HUES6 (cell line): ENCODE measurements at regions not wholly inside any gene's neighbourhood (a gene's known extent, or its start where the extent isn't known, plus 50 kb on each side); places are given as distances from the start of the nearest gene placed in this dataset.

Source experiments
- H3K27ac ChIP-seq: 2 replicates; pipeline ENCODE4 v1.7.0; 2013; ENCODE audit warnings: low read depth, mild to moderate bottlenecking, low read length, inconsistent platforms
- H3K27me3 ChIP-seq: 2 replicates; pipeline ENCODE4 v1.6.1; 2013; ENCODE audit warnings: low read length; ENCODE audit not compliant: control insufficient read depth, insufficient read depth
- H3K36me3 ChIP-seq: 2 replicates; pipeline ENCODE4 v1.6.1; 2013; ENCODE audit warnings: low read length; ENCODE audit not compliant: control insufficient read depth, insufficient read depth
- H3K4me1 ChIP-seq: 2 replicates; pipeline ENCODE4 v1.6.1; 2013; ENCODE audit warnings: low read length; ENCODE audit not compliant: control insufficient read depth, insufficient read depth
- H3K4me3 ChIP-seq: 2 replicates; pipeline ENCODE4 v1.5.1; 2013; ENCODE audit warnings: low read depth, low read length
- H3K9ac ChIP-seq: one replicate; pipeline ENCODE4 v1.6.1; 2013; ENCODE audit warnings: mild to moderate bottlenecking, low read length
- H3K9me3 ChIP-seq: 2 replicates; pipeline ENCODE4 v1.6.1; 2013; ENCODE audit warnings: low read depth, low read length; ENCODE audit not compliant: control insufficient read depth, insufficient read depth

DNA sequence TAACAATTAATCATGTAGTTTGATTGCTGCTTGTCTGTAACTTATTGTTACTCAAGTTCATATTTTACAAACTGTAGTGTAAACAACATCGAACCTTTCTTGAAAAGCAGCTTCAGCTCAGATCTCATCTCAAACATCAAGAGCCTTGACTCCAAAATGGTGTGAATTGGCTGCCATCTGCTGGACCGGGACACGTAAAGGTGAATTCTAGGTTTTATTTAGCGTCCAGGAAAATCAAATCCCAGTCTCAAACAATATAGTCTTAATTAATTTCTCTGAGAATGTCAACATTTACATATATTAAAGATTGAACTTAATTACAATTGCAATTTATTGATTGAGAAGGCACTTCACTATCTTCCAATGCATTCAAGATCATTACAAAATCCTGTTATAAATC is 453.0 kb downstream of the GALR1 start:
- no peak overlapping the region for H3K9ac ChIP-seq
- H3K4me1 ChIP-seq, result no peaks in the 10 kb centered on the region
- no peaks in the 10 kb centered on the region for H3K36me3 ChIP-seq
- no peaks in the 10 kb centered on the region for H3K9me3 ChIP-seq
- no peaks in the 10 kb centered on the region for H3K27me3 ChIP-seq
- no peak overlapping the region for H3K27ac ChIP-seq
- no peak overlapping the region for H3K4me3 ChIP-seq

DNA sequence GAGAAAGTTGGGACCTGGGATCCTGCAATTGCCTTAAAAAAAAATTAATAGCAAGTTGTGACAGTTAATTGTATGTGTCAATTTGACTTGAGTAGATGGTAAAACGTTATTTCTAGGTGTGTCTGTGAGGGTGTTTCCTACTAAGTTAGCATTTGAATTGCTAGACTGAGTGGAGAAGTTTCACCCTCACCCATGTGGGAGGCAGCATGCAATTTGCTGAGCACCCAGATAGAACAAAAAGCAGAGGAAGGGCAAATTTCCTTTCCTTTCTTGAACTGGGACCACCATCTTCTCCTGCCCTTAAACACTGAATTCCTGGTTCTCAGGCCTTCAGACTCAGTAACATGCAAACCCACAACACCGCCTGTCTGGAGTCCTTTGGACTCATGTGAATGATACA is 455.7 kb downstream of the GALR1 start:
- H3K27ac ChIP-seq, result no peak overlapping the region
- no peaks in the 10 kb centered on the region for H3K9me3 ChIP-seq
- no peak overlapping the region for H3K9ac ChIP-seq
- no peaks in the 10 kb centered on the region for H3K4me1 ChIP-seq
- no peaks in the 10 kb centered on the region for H3K27me3 ChIP-seq
- H3K36me3 ChIP-seq, result no peaks in the 10 kb centered on the region
- no peak overlapping the region for H3K4me3 ChIP-seq

DNA sequence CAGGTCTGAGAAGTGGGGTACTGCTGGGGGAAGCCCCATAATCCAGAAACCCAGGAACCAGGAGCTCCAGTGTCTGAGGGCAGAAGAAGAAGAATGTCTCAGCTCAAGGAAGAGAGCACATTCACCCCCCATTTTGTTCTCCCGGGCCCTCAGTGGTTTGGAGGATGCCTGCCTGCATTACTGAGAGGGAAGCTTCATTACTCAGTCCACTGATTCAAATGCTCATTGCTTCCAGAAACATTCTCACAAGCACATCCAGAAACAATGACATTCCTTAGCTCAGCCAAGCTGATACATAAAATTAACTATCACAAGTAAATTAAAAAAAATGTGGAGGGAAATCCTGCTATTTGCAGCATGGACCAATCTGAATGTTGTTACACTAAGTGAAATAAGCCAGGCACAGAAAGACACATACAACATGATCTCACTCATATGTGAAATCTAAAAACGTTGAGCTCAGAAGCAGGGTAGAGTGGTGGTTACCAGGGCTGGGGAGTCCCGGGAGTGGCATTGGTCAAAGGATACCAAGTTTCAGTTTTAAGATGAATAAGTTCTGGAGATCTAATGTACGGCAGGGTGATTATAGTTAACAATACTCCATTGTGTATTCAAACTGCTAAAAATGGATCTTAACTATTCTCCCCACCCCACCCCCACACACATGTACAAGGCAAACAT is 459.3 kb downstream of the GALR1 start:
- H3K27me3 ChIP-seq, result no peaks in the 10 kb centered on the region
- no peaks in the 10 kb centered on the region for H3K4me1 ChIP-seq
- no peak overlapping the region for H3K27ac ChIP-seq
- no peaks in the 10 kb centered on the region for H3K36me3 ChIP-seq
- no peak overlapping the region for H3K9ac ChIP-seq
- no peak overlapping the region for H3K4me3 ChIP-seq
- H3K9me3 ChIP-seq, result no peaks in the 10 kb centered on the region

DNA sequence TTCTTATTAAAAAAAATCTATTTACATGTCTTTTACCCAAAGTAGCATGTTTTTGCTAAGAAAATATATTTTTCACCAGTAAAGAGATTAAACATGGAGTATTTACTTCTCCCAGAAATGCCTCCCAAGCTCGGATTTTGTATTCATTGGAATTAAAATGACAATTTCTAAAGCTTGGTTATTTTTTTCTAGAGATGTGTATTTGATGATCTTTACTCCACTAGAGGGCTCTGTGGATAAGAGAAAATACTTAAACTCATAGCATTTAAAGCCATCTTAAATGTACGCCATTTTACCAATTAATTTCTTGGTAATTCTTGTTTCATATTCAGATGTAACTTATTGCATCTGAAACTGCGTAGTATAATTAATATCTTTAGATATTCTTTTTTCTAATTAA is 461.4 kb downstream of the GALR1 start:
- Histone ChIP-seq H3K4me1 (no peaks in the 10 kb centered on the region), H3K27ac (no peak overlapping the region), H3K9me3 (no peaks in the 10 kb centered on the region), H3K27me3 (no peaks in the 10 kb centered on the region), H3K36me3 (no peaks in the 10 kb centered on the region), H3K9ac (no peak overlapping the region), H3K4me3 (no peak overlapping the region)

DNA sequence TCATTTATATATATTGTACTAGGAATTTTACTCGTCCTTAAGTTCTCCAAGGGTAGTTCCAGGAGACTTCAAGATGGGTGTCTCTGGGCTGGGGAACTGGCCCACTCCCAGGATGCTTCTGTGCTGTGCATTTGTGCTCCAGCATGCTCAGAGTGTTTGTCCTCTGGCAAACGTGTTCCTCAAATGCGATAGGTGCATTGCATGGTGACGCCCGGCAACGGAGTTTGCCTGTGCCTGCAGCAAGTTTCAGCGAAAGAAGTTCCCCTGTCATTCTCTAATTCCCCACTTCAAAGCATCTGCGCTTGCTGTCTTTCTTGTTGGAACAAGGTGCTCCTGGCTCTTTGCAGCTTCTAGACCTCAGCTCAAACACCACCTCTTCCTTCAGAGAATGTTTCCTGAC is 465.1 kb downstream of the GALR1 start:
- H3K4me1 ChIP-seq, result no peaks in the 10 kb centered on the region
- H3K27ac ChIP-seq, result no peak overlapping the region
- H3K36me3 ChIP-seq, result no peaks in the 10 kb centered on the region
- no peak overlapping the region for H3K4me3 ChIP-seq
- no peaks in the 10 kb centered on the region for H3K9me3 ChIP-seq
- no peaks in the 10 kb centered on the region for H3K27me3 ChIP-seq
- no peak overlapping the region for H3K9ac ChIP-seq

DNA sequence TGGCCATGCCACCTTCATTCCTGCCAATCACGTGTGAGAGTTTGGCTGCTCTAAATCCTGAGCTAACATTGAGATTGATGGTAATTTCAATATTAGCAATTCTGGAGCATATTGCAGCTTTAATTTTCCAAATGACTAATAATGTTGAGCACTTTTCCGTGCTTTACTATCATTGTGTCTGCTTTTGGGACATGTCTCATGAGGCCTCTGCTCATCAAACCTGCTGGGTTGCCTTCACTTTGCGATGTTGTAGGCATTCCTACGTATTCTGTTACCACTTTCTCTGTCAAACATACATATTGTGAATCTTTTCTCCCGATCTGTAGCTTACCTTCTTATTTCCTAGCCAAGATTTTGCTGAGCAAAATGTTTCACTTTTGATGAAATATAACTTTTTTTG is 466.6 kb downstream of the GALR1 start:
- Histone ChIP-seq H3K9me3 (no peaks in the 10 kb centered on the region), H3K4me1 (no peaks in the 10 kb centered on the region), H3K4me3 (no peak overlapping the region), H3K9ac (no peak overlapping the region), H3K27ac (no peak overlapping the region), H3K36me3 (no peaks in the 10 kb centered on the region), H3K27me3 (no peaks in the 10 kb centered on the region)

GRCh38 chr18:77733292-77733903 is 483.8 kb downstream of the GALR1 start:
- Histone ChIP-seq H3K27ac (no peak overlapping the region), H3K9me3 (no peaks in the 10 kb centered on the region), H3K4me3 (no peak overlapping the region)

DNA sequence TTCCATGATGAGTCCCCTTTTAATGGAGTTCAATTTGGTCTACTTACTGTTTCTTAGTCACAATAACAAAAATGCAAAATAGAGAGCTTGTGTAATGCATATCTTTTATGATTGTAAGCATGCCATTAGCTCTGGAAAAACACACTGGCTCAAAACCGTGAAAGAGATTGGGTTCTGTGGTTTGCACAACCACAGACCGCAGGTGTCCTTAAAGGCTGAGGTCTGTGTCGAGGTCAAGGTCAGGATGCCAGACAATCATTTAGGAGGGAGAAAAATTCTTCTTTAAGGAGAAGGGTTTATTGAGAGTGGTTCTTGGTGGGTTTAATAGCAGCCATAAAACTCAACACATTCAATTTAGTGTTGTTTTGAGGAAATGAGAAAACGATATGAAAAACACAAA is 487.2 kb downstream of the GALR1 start:
- H3K4me3 ChIP-seq, result no peak overlapping the region
- no peaks in the 10 kb centered on the region for H3K27me3 ChIP-seq
- H3K9me3 ChIP-seq, result no peaks in the 10 kb centered on the region
- no peaks in the 10 kb centered on the region for H3K36me3 ChIP-seq
- H3K27ac ChIP-seq, result no peak overlapping the region
- H3K4me1 ChIP-seq, result no peaks in the 10 kb centered on the region
- no peak overlapping the region for H3K9ac ChIP-seq

More at GRCh38 chr18:77733292-77733903, 483.8 kb downstream of the GALR1 start:
- Histone ChIP-seq H3K9ac (no peak overlapping the region), H3K27me3 (no peaks in the 10 kb centered on the region), H3K36me3 (no peaks in the 10 kb centered on the region), H3K4me1 (no peaks in the 10 kb centered on the region)

DNA sequence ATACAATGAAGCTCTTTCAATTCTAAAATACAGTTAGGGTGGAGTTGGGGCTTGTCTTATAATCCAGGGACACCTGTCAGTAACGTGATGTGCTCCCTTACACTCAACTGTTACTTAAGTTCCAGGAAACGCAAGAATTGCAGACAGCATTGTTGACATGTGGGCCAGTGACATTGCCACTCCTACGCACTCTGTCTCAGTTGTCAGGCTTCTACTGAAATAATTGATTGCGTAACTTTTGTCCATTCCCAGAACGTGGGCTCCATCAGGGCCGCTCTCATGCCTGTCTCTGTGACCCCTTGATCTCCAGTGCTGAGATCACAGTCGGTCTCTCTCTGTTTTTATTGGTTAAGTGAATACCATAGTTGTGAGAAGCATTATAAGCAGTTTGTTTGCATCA is 487.8 kb downstream of the GALR1 start:
- H3K36me3 ChIP-seq, result no peaks in the 10 kb centered on the region
- H3K4me1 ChIP-seq, result no peaks in the 10 kb centered on the region
- H3K9me3 ChIP-seq, result no peaks in the 10 kb centered on the region
- no peak overlapping the region for H3K9ac ChIP-seq
- no peaks in the 10 kb centered on the region for H3K27me3 ChIP-seq
- H3K27ac ChIP-seq, result no peak overlapping the region
- no peak overlapping the region for H3K4me3 ChIP-seq

GRCh38 chr18:77749089-77749488 is 499.4 kb downstream of the GALR1 start:
- no peak overlapping the region for H3K4me3 ChIP-seq
- H3K4me1 ChIP-seq, result peaks cover 5% of the 10 kb centered on the region
- H3K27me3 ChIP-seq, result no peaks in the 10 kb centered on the region
- no peaks in the 10 kb centered on the region for H3K9me3 ChIP-seq
- no peak overlapping the region for H3K9ac ChIP-seq
- no peak overlapping the region for H3K27ac ChIP-seq
- no peaks in the 10 kb centered on the region for H3K36me3 ChIP-seq

DNA sequence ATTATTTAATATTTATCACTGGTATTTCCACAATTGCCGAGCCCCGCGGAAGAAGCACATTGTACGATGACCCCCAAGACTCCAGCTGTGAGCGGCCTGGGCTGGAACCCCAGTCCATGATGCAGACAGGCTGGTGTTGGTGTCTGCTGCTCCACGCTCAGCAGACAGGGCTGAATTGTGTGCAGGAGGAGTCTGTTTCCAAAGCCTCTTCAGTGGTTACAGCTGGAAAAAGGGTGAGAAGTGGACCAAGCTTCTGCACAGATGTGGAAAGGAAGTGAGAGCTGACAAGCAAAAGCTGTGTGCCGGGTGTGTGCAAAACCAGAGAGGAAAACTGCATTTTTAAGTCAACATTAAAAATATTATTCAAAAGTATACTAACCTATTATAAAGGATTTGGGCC is 500.4 kb downstream of the GALR1 start:
- H3K9me3 ChIP-seq, result no peaks in the 10 kb centered on the region
- peaks cover 11% of the 10 kb centered on the region for H3K4me1 ChIP-seq
- no peaks in the 10 kb centered on the region for H3K36me3 ChIP-seq
- no peak overlapping the region for H3K9ac ChIP-seq
- H3K27me3 ChIP-seq, result no peaks in the 10 kb centered on the region
- H3K27ac ChIP-seq, result no peak overlapping the region
- no peak overlapping the region for H3K4me3 ChIP-seq
